GM12873 (cell line): ENCODE measurements at regions not wholly inside any gene's neighbourhood (a gene's known extent, or its start where the extent isn't known, plus 50 kb on each side); places are given as distances from the start of the nearest gene placed in this dataset.

Source experiments
- CTCF ChIP-seq: IDR thresholded peaks from 2 replicates; pipeline ENCODE4 v1.5.1; 2012; ENCODE audit warnings: low read depth, mild to moderate bottlenecking, moderate library complexity, low read length, control low read depth; ENCODE audit not compliant: insufficient read depth; ENCODE audit errors: missing control alignments

DNA sequence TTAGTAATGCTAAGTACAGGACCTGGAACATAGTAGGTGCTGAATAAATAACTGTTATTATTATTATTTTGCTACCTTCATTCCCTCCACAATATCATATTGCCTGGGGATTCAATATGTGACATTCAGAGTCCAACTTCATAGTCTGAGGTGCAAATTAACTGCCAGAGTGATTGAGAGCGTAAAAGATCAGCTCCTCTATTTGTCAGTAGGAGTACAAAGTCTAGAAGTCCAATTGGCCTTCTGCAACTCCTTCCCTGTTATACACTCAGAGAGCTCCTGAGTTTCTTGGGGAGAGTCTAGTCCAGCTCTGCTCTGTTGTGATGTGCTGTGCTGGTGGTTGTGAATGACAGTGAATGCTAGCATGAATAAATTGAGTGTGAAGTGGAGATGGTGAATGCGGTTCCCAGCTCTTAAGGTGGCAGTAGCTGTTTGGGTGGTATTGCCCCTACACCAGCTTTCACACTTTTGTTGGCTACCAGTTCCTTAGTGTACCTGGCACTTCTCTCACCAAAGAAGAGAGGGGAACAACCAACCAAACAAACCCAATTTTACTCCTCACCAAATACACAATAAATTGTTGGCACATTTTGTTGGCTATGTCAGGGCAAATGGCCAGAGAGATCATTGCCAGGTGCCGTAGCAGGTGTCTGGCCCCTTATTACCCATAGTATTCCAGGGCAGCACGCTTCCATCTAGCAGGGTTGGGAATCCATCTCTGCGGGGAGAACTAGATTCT lies 270.1 kb upstream of the TBL1XR1 start:
- TF ChIP-seq CTCF = no peak

DNA sequence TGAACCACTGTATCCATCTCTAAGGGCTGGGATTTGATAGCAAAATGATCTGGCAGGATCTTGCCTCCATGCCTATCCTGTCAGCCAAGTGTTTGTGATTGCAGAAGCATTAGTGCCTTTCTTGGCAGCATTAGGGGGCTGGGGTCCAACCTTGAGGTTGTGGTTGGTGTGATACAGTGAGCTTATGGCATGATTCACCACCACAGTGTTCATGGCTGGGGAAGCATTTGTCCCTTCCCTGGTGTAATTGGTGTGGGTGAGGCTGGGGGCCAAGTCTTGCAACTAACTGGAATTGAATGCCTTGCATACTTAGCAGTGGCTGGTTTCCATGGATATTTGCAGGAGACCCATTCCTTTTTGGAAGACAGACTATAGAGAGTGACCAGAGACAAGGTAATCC lies 271.0 kb upstream of the TBL1XR1 start:
- no peak for TF ChIP-seq CTCF

- no peak for TF ChIP-seq CTCF
Measured at GRCh38 chr3:177468816-177469215, 271.5 kb upstream of the TBL1XR1 start.

DNA sequence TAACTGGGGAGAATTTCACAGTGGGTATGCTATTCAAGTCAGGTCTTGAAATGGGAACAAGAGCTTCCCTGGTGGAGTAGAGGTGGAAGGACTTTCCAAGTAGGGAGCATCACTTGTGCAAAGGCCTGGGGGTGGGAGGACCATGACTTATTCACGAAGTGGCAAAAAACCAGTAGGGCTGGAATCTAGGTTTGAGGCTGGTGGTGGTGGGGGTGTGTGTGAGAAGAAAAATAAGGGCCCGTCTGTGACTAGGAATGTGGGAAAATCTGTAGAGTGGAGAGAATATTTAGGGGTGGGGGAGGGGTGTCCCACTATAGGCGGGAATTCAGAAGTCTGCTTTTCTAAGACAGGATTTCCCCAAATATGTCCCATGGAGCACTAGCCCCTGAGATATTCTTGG lies 271.9 kb upstream of the TBL1XR1 start:
- TF ChIP-seq CTCF = no peak

- no peak for TF ChIP-seq CTCF
Measured at GRCh38 chr3:177470197-177470941, 273.1 kb upstream of the TBL1XR1 start.

- no peak for TF ChIP-seq CTCF
Measured at GRCh38 chr3:177471733-177472480, 274.6 kb upstream of the TBL1XR1 start.

- no peak for TF ChIP-seq CTCF
Measured at GRCh38 chr3:177473184-177473583, 275.9 kb upstream of the TBL1XR1 start.
